ENCODE measurements at regions not wholly inside any gene's neighbourhood (a gene's known extent, or its start where the extent isn't known, plus 50 kb on each side); places are given as distances from the start of the nearest gene placed in this dataset.

GRCh38 chr12:82176761-82177490 lies 181.3 kb downstream of the CCDC59 start:
- in situ Hi-C loops (cut with HindIII; ENCODE audit: low sequenced_read_pairs): no loop called here
- H3K4me3 ChIP-seq (ENCODE audit: low read depth, low read length): no peak overlapping the region
- peak; percentile 22 for DNase-seq (ENCODE audit: low read depth, low spot score)
- no peak for TF ChIP-seq CTCF (IDR thresholded peaks at IDR 0.05; ENCODE audit: low read depth, low read length)

- peak; percentile 20 for DNase-seq (ENCODE audit: low read depth, low spot score)
- TF ChIP-seq CTCF (IDR thresholded peaks at IDR 0.05; ENCODE audit: low read depth, low read length): no peak
- no peak overlapping the region for H3K4me3 ChIP-seq (ENCODE audit: low read depth, low read length)
- in situ Hi-C loops (cut with HindIII; ENCODE audit: low sequenced_read_pairs): no loop called here
Observed at GRCh38 chr12:82176026-82176425, 182.2 kb downstream of the CCDC59 start.

GRCh38 chr12:82174936-82175335 lies 183.3 kb downstream of the CCDC59 start:
- in situ Hi-C loops (cut with HindIII; ENCODE audit: low sequenced_read_pairs): no loop called here
- no peak for DNase-seq (ENCODE audit: low read depth, low spot score)
- no peak for TF ChIP-seq CTCF (IDR thresholded peaks at IDR 0.05; ENCODE audit: low read depth, low read length)
- no peak overlapping the region for H3K4me3 ChIP-seq (ENCODE audit: low read depth, low read length)

GRCh38 chr12:82174383-82174782 lies 183.8 kb downstream of the CCDC59 start:
- no peak overlapping the region for H3K4me3 ChIP-seq (ENCODE audit: low read depth, low read length)
- peak; percentile 4 for DNase-seq (ENCODE audit: low read depth, low spot score)
- TF ChIP-seq CTCF (IDR thresholded peaks at IDR 0.05; ENCODE audit: low read depth, low read length): no peak
- in situ Hi-C loops (cut with HindIII; ENCODE audit: low sequenced_read_pairs): no loop called here

GRCh38 chr12:82149045-82149444 lies 209.1 kb downstream of the CCDC59 start:
- no peak overlapping the region for H3K4me3 ChIP-seq (ENCODE audit: low read depth, low read length)
- in situ Hi-C loops (cut with HindIII; ENCODE audit: low sequenced_read_pairs): no loop called here
- DNase-seq (ENCODE audit: low read depth, low spot score): no peak
- TF ChIP-seq CTCF (IDR thresholded peaks at IDR 0.05; ENCODE audit: low read depth, low read length): no peak

- in situ Hi-C loops (cut with HindIII; ENCODE audit: low sequenced_read_pairs): no loop called here
- no peak for TF ChIP-seq CTCF (IDR thresholded peaks at IDR 0.05; ENCODE audit: low read depth, low read length)
- no peak for DNase-seq (ENCODE audit: low read depth, low spot score)
- H3K4me3 ChIP-seq (ENCODE audit: low read depth, low read length): no peak overlapping the region
Observed at GRCh38 chr12:82146740-82147139, 211.4 kb downstream of the CCDC59 start.
